ENCODE measurements at regions not wholly inside any gene's neighbourhood (a gene's known extent, or its start where the extent isn't known, plus 50 kb on each side); places are given as distances from the start of the nearest gene placed in this dataset.

- TF ChIP-seq ZBTB10 (tag by site-specific recombination; IDR thresholded peaks at IDR 0.05) (no peak), TSHZ1 (tag by site-specific recombination; IDR thresholded peaks at IDR 0.05; ENCODE audit: borderline replicate concordance) (no peak), ZSCAN18 (tag by site-specific recombination; IDR thresholded peaks at IDR 0.05) (no peak), MYNN (tag by site-specific recombination; IDR thresholded peaks at IDR 0.05; ENCODE audit: borderline replicate concordance) (no peak), ZBTB1 (tag by site-specific recombination; IDR thresholded peaks at IDR 0.05) (no peak), ZFP3 (tag by site-specific recombination; IDR thresholded peaks at IDR 0.05; ENCODE audit: low read depth) (no peak), PRDM4 (tag by site-specific recombination; IDR thresholded peaks at IDR 0.05) (no peak), ZNF629 (tag by site-specific recombination; IDR thresholded peaks at IDR 0.05) (no peak), ZNF18 (tag by site-specific recombination; IDR thresholded peaks at IDR 0.05) (no peak), ZNF10 (tag by site-specific recombination; IDR thresholded peaks at IDR 0.05) (no peak), ZNF837 (tag by site-specific recombination; IDR thresholded peaks at IDR 0.05) (no peak), CTCF (tag by site-specific recombination; IDR thresholded peaks at IDR 0.05) (no peak), ZNF16 (tag by site-specific recombination; IDR thresholded peaks at IDR 0.05; ENCODE audit: low read depth) (no peak), ZBTB7A (tag by site-specific recombination; IDR thresholded peaks at IDR 0.05; ENCODE audit: low read depth) (no peak)
These were observed 126.9 kb downstream of the LY86 start for GRCh38 chr6:6715465-6715864.

Measured in HEK293 (cell line).